Esophagus muscularis mucosa (tissue), 4 donors: ENCODE measurements at regions not wholly inside any gene's neighbourhood (a gene's known extent, or its start where the extent isn't known, plus 50 kb on each side); places are given as distances from the start of the nearest gene placed in this dataset.

Experiments used
- CTCF ChIP-seq, 3 experiments: fragments of 200-600 bp in 2 of 3; fragments of 450-650 bp in 1 of 3; sonication (generic) in 2 of 3; IDR thresholded peaks; one replicate each; pipeline ENCODE4 v1.5.1; 2017 to 2019; ENCODE audit warnings: antibody characterized with exemption in 3 of 3, mild to moderate bottlenecking in 2 of 3, moderate library complexity in 1 of 3
- EP300 ChIP-seq: sonication (generic); formaldehyde crosslinking; IDR thresholded peaks from one replicate; pipeline ENCODE4 v1.6.1; 2017; ENCODE audit warnings: antibody characterized with exemption
- POLR2A ChIP-seq: fragments of 450-650 bp; IDR thresholded peaks from one replicate; pipeline ENCODE4 v1.6.1; 2017; ENCODE audit warnings: antibody characterized with exemption, moderate library complexity, mild to moderate bottlenecking, low read depth
- POLR2AphosphoS5 ChIP-seq, 2 donors: sonication (generic); formaldehyde crosslinking; IDR thresholded peaks; one replicate each; pipeline ENCODE4 v1.6.1; 2017; ENCODE audit warnings: antibody characterized with exemption in 2 of 2

- TF ChIP-seq CTCF (IDR thresholded peaks at IDR 0.05) (no peak), POLR2A (no peak), POLR2AphosphoS5 (IDR thresholded peaks at IDR 0.05) (no peak), EP300 (no peak)
Measured at GRCh38 chr12:61566183-61566582, 694.0 kb upstream of the USP15 start.
